ENCODE measurements at regions not wholly inside any gene's neighbourhood (a gene's known extent, or its start where the extent isn't known, plus 50 kb on each side); places are given as distances from the start of the nearest gene placed in this dataset.

GRCh38 chr6:148107911-148108310 lies 234.7 kb upstream of the SASH1 start:
- Histone ChIP-seq H3K9me3 (ENCODE audit: severe bottlenecking) (no peaks in the 10 kb centered on the region), H3K27me3 (ENCODE audit: insufficient read depth, poor library complexity, severe bottlenecking) (no peaks in the 10 kb centered on the region), H3K27ac (ENCODE audit: poor library complexity, severe bottlenecking) (no peak overlapping the region), H3K36me3 (ENCODE audit: low read depth) (0 out of 2 replicates have a peak, but pooled peaks cover 3% of the 10 kb centered on the region), H3K4me1 (ENCODE audit: insufficient read depth, poor library complexity, severe bottlenecking) (no peaks in the 10 kb centered on the region), H3K4me3 (ENCODE audit: severe bottlenecking) (no peak overlapping the region)
- ATAC-seq (ENCODE audit: low read depth) (no peak), DNase-seq (ENCODE audit: low spot score) (no peak)
- no peak for TF ChIP-seq CTCF (IDR thresholded peaks at IDR 0.05; ENCODE audit: poor library complexity, severe bottlenecking)

- no peaks in the 10 kb centered on the region for H3K4me1 ChIP-seq (ENCODE audit: insufficient read depth, poor library complexity, severe bottlenecking)
- H3K9me3 ChIP-seq (ENCODE audit: severe bottlenecking): no peaks in the 10 kb centered on the region
- DNase-seq (ENCODE audit: low spot score): no peak
- TF ChIP-seq CTCF (IDR thresholded peaks at IDR 0.05; ENCODE audit: poor library complexity, severe bottlenecking): no peak
- no peak for ATAC-seq (ENCODE audit: low read depth)
- H3K36me3 ChIP-seq (ENCODE audit: low read depth): 0 out of 2 replicates have a peak, but pooled peaks cover 3% of the 10 kb centered on the region
- no peaks in the 10 kb centered on the region for H3K27me3 ChIP-seq (ENCODE audit: insufficient read depth, poor library complexity, severe bottlenecking)
- no peak overlapping the region for H3K4me3 ChIP-seq (ENCODE audit: severe bottlenecking)
- no peak overlapping the region for H3K27ac ChIP-seq (ENCODE audit: poor library complexity, severe bottlenecking)
These were observed 232.9 kb upstream of the SASH1 start for GRCh38 chr6:148109732-148110131.

GRCh38 chr6:148110925-148111324 lies 231.7 kb upstream of the SASH1 start:
- DNase-seq (ENCODE audit: low spot score) (no peak), ATAC-seq (ENCODE audit: low read depth) (no peak)
- Histone ChIP-seq H3K27ac (ENCODE audit: poor library complexity, severe bottlenecking) (no peak overlapping the region), H3K4me1 (ENCODE audit: insufficient read depth, poor library complexity, severe bottlenecking) (no peaks in the 10 kb centered on the region), H3K4me3 (ENCODE audit: severe bottlenecking) (no peak overlapping the region), H3K36me3 (ENCODE audit: low read depth) (0 out of 2 replicates have a peak, but pooled peaks cover 3% of the 10 kb centered on the region), H3K9me3 (ENCODE audit: severe bottlenecking) (no peaks in the 10 kb centered on the region), H3K27me3 (ENCODE audit: insufficient read depth, poor library complexity, severe bottlenecking) (no peaks in the 10 kb centered on the region)
- no peak for TF ChIP-seq CTCF (IDR thresholded peaks at IDR 0.05; ENCODE audit: poor library complexity, severe bottlenecking)

GRCh38 chr6:148112851-148113319 lies 229.8 kb upstream of the SASH1 start:
- H3K4me1 ChIP-seq (ENCODE audit: insufficient read depth, poor library complexity, severe bottlenecking): no peaks in the 10 kb centered on the region
- no peak overlapping the region for H3K27ac ChIP-seq (ENCODE audit: poor library complexity, severe bottlenecking)
- H3K36me3 ChIP-seq (ENCODE audit: low read depth): 0 out of 2 replicates have a peak, but pooled peaks cover 3% of the 10 kb centered on the region
- no peak overlapping the region for H3K4me3 ChIP-seq (ENCODE audit: severe bottlenecking)
- no peaks in the 10 kb centered on the region for H3K9me3 ChIP-seq (ENCODE audit: severe bottlenecking)
- no peaks in the 10 kb centered on the region for H3K27me3 ChIP-seq (ENCODE audit: insufficient read depth, poor library complexity, severe bottlenecking)
- DNase-seq (ENCODE audit: low spot score): no peak
- ATAC-seq (ENCODE audit: low read depth): peak; percentile 50; the same call in 1 of the 3 replicates
- TF ChIP-seq CTCF (IDR thresholded peaks at IDR 0.05; ENCODE audit: poor library complexity, severe bottlenecking): no peak

GRCh38 chr6:148116001-148116400 lies 226.6 kb upstream of the SASH1 start:
- H3K27me3 ChIP-seq (ENCODE audit: insufficient read depth, poor library complexity, severe bottlenecking): no peaks in the 10 kb centered on the region
- DNase-seq (ENCODE audit: low spot score): no peak
- H3K4me1 ChIP-seq (ENCODE audit: insufficient read depth, poor library complexity, severe bottlenecking): no peaks in the 10 kb centered on the region
- TF ChIP-seq CTCF (IDR thresholded peaks at IDR 0.05; ENCODE audit: poor library complexity, severe bottlenecking): no peak
- no peak overlapping the region for H3K4me3 ChIP-seq (ENCODE audit: severe bottlenecking)
- no peak for ATAC-seq (ENCODE audit: low read depth)
- H3K9me3 ChIP-seq (ENCODE audit: severe bottlenecking): no peaks in the 10 kb centered on the region
- no peaks in the 10 kb centered on the region for H3K36me3 ChIP-seq (ENCODE audit: low read depth)
- no peak overlapping the region for H3K27ac ChIP-seq (ENCODE audit: poor library complexity, severe bottlenecking)

All from RWPE2 (cell line).